ENCODE measurements at regions not wholly inside any gene's neighbourhood (a gene's known extent, or its start where the extent isn't known, plus 50 kb on each side); places are given as distances from the start of the nearest gene placed in this dataset.

DNA sequence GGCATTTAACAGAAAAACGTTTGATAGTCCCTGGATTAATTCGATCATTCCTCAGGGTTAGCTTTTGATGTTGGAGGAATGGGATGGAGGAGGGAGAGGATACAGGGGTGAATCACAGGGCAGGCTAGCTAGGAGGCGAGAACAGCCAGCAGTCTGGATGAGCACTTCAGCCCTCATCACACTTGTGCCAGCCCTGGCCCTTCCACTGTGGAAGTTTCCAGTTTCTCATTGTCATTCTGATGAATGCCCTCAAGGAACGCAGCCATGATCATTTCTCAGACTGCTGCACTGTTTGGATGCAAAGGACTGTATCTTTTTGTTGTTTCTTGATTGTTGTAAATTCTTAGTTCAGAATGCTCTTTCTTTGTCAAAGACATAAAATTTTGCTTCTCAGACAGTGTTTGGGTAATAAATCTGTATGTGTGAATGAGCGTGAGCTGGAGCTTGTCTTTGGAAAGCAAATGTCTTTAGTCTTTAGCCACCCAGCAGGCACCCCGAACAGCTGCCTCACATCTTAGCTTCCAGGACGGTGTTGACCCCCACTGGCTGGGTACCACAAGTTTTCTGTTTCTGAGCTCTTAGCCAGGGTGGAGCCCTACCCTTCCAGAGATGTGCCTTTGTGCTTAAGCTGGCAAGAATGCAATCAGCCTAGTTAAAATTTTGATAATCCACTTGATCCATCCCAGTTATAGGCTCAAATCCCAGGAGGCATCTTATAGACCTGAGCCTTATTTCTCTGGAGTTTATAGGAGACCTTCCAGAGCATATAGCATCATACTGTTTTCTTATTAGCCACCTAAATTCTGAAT, 121.1 kb downstream of the PDCD6IP start:
- DNase-seq (ENCODE audit: low read depth) = no peak
- H3K36me3 ChIP-seq (ENCODE audit: control insufficient read depth, insufficient read depth, low read length) = no peaks in the 10 kb centered on the region
- ChIA-PET CTCF (interaction anchor here (1.6 kb wide), 1 partner anchor 21 kb away, joined by 3 read pairs; no protein-coding TSS in a partner anchor), POLR2A (no interaction called here)
- H3K4me3 ChIP-seq (ENCODE audit: low read depth, low read length) = no peak overlapping the region
- no peaks in the 10 kb centered on the region; the same call in 1 of the 2 replicates for H3K27me3 ChIP-seq (ENCODE audit: control insufficient read depth, insufficient read depth, low read length)
- TF ChIP-seq CTCF (IDR thresholded peaks at IDR 0.05; ENCODE audit: insufficient read depth, low read depth, low read length) = no peak

DNA sequence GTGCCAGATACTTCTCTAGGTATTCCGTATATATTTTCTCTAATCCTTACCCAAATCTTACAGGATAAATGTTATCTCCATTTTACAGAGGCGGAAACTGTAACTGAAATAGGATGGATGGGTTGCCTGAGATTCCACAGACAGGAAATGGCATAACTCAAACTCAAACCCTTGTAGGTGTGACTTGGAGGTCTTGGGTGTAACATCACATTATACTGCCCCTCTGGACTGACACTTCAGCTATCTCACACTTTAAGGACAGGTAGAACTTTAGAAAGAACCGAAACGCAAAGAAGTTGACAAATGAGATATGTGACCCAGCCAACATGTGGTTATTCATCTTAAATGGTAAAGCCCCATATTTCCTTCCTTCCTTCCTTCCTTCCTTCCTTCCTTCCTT, 122.1 kb downstream of the PDCD6IP start:
- H3K27me3 ChIP-seq (ENCODE audit: control insufficient read depth, insufficient read depth, low read length) = no peaks in the 10 kb centered on the region; the same call in 1 of the 2 replicates
- no peak for TF ChIP-seq CTCF (IDR thresholded peaks at IDR 0.05; ENCODE audit: insufficient read depth, low read depth, low read length)
- POLR2A ChIA-PET = no interaction called here
- H3K4me3 ChIP-seq (ENCODE audit: low read depth, low read length) = no peak overlapping the region
- DNase-seq (ENCODE audit: low read depth) = no peak
- no peaks in the 10 kb centered on the region for H3K36me3 ChIP-seq (ENCODE audit: control insufficient read depth, insufficient read depth, low read length)
- CTCF ChIA-PET = no interaction called here

DNA sequence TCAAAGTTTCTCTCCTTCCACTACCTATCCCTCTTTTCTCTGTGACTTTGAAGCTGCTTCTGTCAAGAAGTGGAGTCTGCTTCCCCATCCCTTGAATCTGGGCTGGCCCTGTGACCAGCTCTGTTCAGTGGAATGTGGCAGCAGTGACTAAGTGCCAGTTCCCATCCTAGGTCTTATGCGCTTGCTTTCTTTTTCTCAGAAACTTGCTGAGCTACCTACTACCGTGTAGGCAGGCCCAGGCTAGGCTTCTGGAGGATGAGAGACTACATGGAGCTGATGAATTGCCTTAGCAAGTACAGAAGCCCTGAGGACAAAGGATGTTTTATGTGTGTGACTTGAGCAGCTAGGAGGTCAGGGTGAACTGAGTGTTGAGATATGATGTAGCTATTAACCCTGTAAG, 123.2 kb downstream of the PDCD6IP start:
- TF ChIP-seq CTCF (IDR thresholded peaks at IDR 0.05; ENCODE audit: insufficient read depth, low read depth, low read length) = no peak
- Histone ChIP-seq H3K4me3 (ENCODE audit: low read depth, low read length) (no peak overlapping the region), H3K36me3 (ENCODE audit: control insufficient read depth, insufficient read depth, low read length) (no peaks in the 10 kb centered on the region), H3K27me3 (ENCODE audit: control insufficient read depth, insufficient read depth, low read length) (no peaks in the 10 kb centered on the region; the same call in 1 of the 2 replicates)
- POLR2A ChIA-PET = no interaction called here
- DNase-seq (ENCODE audit: low read depth) = no peak
- CTCF ChIA-PET = no interaction called here

DNA sequence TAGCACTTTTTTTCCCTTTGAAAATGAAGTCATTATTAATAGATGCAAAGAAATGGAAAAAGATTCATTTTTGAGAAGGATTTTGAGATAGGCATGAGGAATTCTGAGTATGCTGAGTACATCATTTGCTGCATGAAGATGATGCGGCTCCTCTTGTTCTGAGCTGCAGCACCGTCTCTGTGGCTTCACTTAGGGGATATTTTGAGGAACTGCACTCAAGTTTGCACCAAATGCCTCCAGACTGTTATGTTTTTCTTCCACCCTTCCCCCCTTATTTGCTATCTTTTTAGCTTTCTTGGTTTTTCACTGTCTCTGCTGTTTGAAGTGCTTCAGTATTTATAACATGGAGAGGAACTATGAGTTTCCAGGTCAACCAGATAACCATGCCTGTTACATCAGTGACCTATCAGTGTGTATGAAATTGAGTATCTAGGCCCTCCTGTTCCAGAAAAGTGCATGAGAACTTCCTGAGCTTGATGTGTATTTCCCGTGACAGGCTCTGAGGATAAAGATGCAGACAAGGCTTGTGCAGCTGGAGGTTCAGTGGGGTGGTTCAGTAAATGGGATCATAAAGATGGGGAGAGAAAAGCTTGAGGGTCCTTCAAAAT, 128.7 kb downstream of the PDCD6IP start:
- ChIA-PET CTCF (no interaction called here), POLR2A (no interaction called here)
- Histone ChIP-seq H3K27me3 (ENCODE audit: control insufficient read depth, insufficient read depth, low read length) (no peaks in the 10 kb centered on the region; the same call in 1 of the 2 replicates), H3K36me3 (ENCODE audit: control insufficient read depth, insufficient read depth, low read length) (no peaks in the 10 kb centered on the region), H3K4me3 (ENCODE audit: low read depth, low read length) (no peak overlapping the region)
- DNase-seq (ENCODE audit: low read depth) = no peak
- no peak for TF ChIP-seq CTCF (IDR thresholded peaks at IDR 0.05; ENCODE audit: insufficient read depth, low read depth, low read length)

DNA sequence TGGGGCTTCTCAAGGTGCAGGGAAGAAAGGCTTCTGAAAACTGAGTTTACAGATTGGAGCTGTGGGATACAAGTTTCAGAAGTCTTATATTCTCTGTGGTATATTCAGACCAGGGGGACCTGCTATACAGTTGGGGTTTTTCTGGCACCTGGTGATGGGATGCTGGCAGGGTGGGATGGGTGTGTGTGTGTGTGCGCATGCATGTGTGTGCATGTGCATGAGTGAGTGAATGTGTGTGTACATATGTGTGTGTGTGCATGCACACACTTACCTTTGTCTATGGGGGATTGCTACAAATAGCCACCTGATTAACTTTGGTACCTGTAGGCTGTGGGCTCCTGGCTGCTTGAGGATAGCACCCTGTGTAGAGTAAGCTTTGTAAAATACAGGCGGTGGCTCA, 131.4 kb downstream of the PDCD6IP start:
- H3K4me3 ChIP-seq (ENCODE audit: low read depth, low read length) = no peak overlapping the region
- no peak for TF ChIP-seq CTCF (IDR thresholded peaks at IDR 0.05; ENCODE audit: insufficient read depth, low read depth, low read length)
- H3K27me3 ChIP-seq (ENCODE audit: control insufficient read depth, insufficient read depth, low read length) = no peaks in the 10 kb centered on the region; the same call in 1 of the 2 replicates

More for the DNA sequence above, 131.4 kb downstream of the PDCD6IP start:
- H3K36me3 ChIP-seq (ENCODE audit: control insufficient read depth, insufficient read depth, low read length) = no peaks in the 10 kb centered on the region
- ChIA-PET POLR2A (no interaction called here), CTCF (no interaction called here)
- DNase-seq (ENCODE audit: low read depth) = no peak

Data from BJ (cell line).